PC-3 (cell line): ENCODE measurements at regions not wholly inside any gene's neighbourhood (a gene's known extent, or its start where the extent isn't known, plus 50 kb on each side); places are given as distances from the start of the nearest gene placed in this dataset.

Source experiments
- CTCF ChIP-seq: fragments of 300-600 bp; sonication (generic); conservative IDR thresholded peaks from 2 replicates; pipeline ENCODE4 v1.5.1; 2017; ENCODE audit warnings: antibody characterized with exemption, low read depth, mild to moderate bottlenecking, low read length
- EZH2 ChIP-seq: fragments of 300-600 bp; sonication (generic); IDR thresholded peaks from one replicate; pipeline ENCODE4 v1.6.1; 2017; ENCODE audit warnings: antibody characterized with exemption, mild to moderate bottlenecking, low read length; ENCODE audit not compliant: unreplicated experiment

- TF ChIP-seq CTCF (no peak), EZH2 (no peak)
Observed at GRCh38 chr2:239467956-239468490, 67.2 kb upstream of the HDAC4 start.
